ENCODE measurements at regions not wholly inside any gene's neighbourhood (a gene's known extent, or its start where the extent isn't known, plus 50 kb on each side); places are given as distances from the start of the nearest gene placed in this dataset.
"Not testable (repeated sequence)": the region's sequence is repeated elsewhere in the genome, so short reads cannot be mapped to it uniquely, and the experiment has no call there.

DNA sequence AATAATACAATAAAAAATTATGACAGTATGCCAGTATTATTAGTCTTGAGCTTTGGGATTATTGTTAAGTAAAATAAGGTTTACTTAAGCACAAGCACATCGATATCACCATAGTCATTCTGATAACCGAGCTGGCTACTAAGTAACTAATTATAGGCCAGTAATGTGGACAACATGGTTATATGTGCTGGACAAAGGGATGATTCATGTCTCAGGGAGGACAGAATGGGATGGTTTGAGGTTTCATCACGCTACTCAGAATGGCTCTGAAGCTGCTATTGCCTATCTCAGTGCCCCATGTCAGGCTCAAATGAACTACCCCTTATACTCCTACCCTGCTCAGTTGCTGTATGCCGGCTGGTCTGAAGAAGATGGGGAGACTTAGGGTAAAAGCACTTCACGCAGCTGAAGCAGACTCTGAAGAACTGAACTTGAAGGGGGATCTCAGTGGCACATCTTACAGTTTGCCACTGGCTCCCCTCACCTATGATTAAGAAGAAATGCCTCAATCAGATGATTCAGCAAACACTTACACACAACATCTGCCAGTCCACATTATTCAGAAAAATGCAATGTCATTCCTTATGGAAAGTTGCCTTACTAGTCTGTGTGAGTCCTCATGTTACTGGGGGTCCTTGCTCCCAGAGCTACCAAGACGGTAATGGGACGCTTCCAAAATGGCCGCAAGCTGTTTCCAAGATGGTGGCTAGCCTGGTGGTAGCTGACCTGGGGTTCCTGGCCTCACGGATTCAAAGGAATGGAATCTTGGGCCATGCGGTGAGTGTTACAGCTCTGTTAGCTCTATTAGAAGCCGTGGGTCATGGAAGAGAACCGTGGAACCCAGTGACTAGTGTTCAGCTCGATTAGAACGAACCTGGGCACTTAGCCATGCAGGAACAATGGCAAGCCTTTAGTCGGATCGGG lies 1098.6 kb downstream of the TAF11L14 start:
- Histone ChIP-seq H3K4me3 (ENCODE audit: control insufficient read depth in 1 of 7, extremely low read depth in 1 of 7, insufficient read depth in 4 of 7, low read depth in 2 of 7, low read length in 6 of 7) (no peak overlapping the region), H3K36me3 (ENCODE audit: control insufficient read depth in 4 of 4, insufficient read depth in 4 of 4, low read length in 3 of 4) (peaks cover 0 to 38% (median 9%) of the 10 kb centered on the region in 4 experiments), H3K9me3 (ENCODE audit: control extremely low read depth in 1 of 5, control insufficient read depth in 4 of 5, insufficient read depth in 2 of 5, low read depth in 1 of 5, low read length in 4 of 5) (peaks cover 0 to 28% (median 1%) of the 10 kb centered on the region in 5 experiments), H3K27ac (ENCODE audit: insufficient read depth in 1 of 2, low read depth in 1 of 2, low read length in 2 of 2, poor library complexity in 1 of 2, severe bottlenecking in 2 of 2) (no peak overlapping the region), H3K27me3 (replicated peaks in 2 of 5; ENCODE audit: control insufficient read depth in 4 of 5, insufficient read depth in 5 of 5, low read length in 4 of 5) (no peaks in the 10 kb centered on the region), H3K4me1 (ENCODE audit: control extremely low read depth in 1 of 4, control insufficient read depth in 4 of 4, insufficient read depth in 4 of 4, low read length in 3 of 4) (peaks cover 0 to 17% (median 6%) of the 10 kb centered on the region in 4 experiments)
- DNase-seq, result peak in 2 of 3 donors; percentile 41 to 43
- ChIA-PET POLR2A (interaction anchor here (0.6 kb wide), 1 partner anchor 157 kb away, joined by 3 read pairs; no protein-coding TSS in a partner anchor), CTCF (interaction anchor here (1.2 kb wide), 2 partner anchors 9 to 21 kb away, joined by 3 read pairs; no protein-coding TSS in a partner anchor)
- WGBS (ENCODE audit: insufficient coverage), result 96% methylated on average over 14 of the region's 16 CpGs

DNA sequence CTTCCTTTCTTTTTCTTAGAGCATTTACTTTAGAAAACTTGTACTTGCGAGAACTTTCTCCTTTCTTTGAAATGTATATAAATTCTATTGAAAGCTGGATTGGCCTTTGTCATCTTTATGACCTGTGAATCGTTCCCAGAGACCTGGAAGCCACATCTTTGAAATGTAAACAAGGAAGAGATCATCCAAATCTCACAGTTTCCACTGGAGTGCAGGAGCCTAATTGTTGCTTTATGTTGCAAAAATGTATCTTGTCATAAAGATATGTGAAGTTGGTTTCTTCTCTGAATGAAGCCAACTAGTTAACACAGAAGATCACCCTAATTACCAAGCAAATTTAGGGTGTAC lies 1101.8 kb downstream of the TAF11L14 start:
- CTCF ChIA-PET, result no interaction called here
- H3K27ac ChIP-seq (ENCODE audit: insufficient read depth in 1 of 2, low read depth in 1 of 2, low read length in 2 of 2, poor library complexity in 1 of 2, severe bottlenecking in 2 of 2), result no peak overlapping the region
- POLR2A ChIA-PET, result interaction anchor here (0.7 kb wide), 1 partner anchor 175 kb away, joined by 9 read pairs; no protein-coding TSS in a partner anchor
- peaks cover 0 to 30% (median 8%) of the 10 kb centered on the region in 4 experiments for H3K36me3 ChIP-seq (ENCODE audit: control insufficient read depth in 4 of 4, insufficient read depth in 4 of 4, low read length in 3 of 4)
- no CpG with 5 or more reads among the region's 2 CpGs for WGBS (ENCODE audit: insufficient coverage)
- DNase-seq, result no peak
- H3K4me3 ChIP-seq (ENCODE audit: control insufficient read depth in 1 of 7, extremely low read depth in 1 of 7, insufficient read depth in 4 of 7, low read depth in 2 of 7, low read length in 6 of 7), result no peak overlapping the region
- peaks cover 2 to 34% (median 8%) of the 10 kb centered on the region in 4 experiments for H3K4me1 ChIP-seq (ENCODE audit: control extremely low read depth in 1 of 4, control insufficient read depth in 4 of 4, insufficient read depth in 4 of 4, low read length in 3 of 4)
- H3K9me3 ChIP-seq (ENCODE audit: control extremely low read depth in 1 of 5, control insufficient read depth in 4 of 5, insufficient read depth in 2 of 5, low read depth in 1 of 5, low read length in 4 of 5), result peaks cover 0 to 17% (median 1%) of the 10 kb centered on the region in 5 experiments
- H3K27me3 ChIP-seq (replicated peaks in 2 of 5; ENCODE audit: control insufficient read depth in 4 of 5, insufficient read depth in 5 of 5, low read length in 4 of 5), result no peaks in the 10 kb centered on the region

DNA sequence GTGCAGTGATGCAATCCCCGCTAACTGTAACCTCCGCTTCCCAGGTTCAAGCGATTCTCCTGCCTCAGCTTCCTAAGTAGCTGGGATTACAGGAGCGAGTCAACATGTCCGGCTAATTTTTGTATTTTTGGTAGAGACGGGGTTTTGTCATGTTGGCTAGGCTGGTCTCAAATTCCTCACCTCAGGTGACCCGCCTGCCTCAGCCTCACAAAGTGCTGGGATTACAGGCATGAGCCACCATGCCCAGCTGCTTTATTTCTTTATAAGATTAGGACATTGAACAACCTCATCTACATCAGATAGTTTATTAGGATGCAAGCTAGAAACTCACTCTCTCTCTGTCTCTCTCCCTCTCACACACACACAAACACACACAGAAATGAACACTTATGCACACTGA lies 1102.5 kb downstream of the TAF11L14 start:
- Histone ChIP-seq H3K4me1 (ENCODE audit: control extremely low read depth in 1 of 4, control insufficient read depth in 4 of 4, insufficient read depth in 4 of 4, low read length in 3 of 4) (peaks cover 2 to 41% (median 9%) of the 10 kb centered on the region in 4 experiments), H3K9me3 (ENCODE audit: control extremely low read depth in 1 of 5, control insufficient read depth in 4 of 5, insufficient read depth in 2 of 5, low read depth in 1 of 5, low read length in 4 of 5) (peaks cover 0 to 12% (median 1%) of the 10 kb centered on the region in 5 experiments), H3K36me3 (ENCODE audit: control insufficient read depth in 4 of 4, insufficient read depth in 4 of 4, low read length in 3 of 4) (peaks cover 0 to 26% (median 7%) of the 10 kb centered on the region in 4 experiments)
- ChIA-PET CTCF (interaction anchor here (0.9 kb wide), 1 partner anchor 16 kb away, joined by 3 read pairs; no protein-coding TSS in a partner anchor), POLR2A (interaction anchor here (0.7 kb wide), 1 partner anchor 174 kb away, joined by 9 read pairs; no protein-coding TSS in a partner anchor)
- not testable (repeated sequence) for H3K27ac ChIP-seq (ENCODE audit: insufficient read depth in 1 of 2, low read depth in 1 of 2, low read length in 2 of 2, poor library complexity in 1 of 2, severe bottlenecking in 2 of 2); H3K4me3 ChIP-seq (ENCODE audit: control insufficient read depth in 1 of 7, extremely low read depth in 1 of 7, insufficient read depth in 4 of 7, low read depth in 2 of 7, low read length in 6 of 7); H3K27me3 ChIP-seq (replicated peaks in 2 of 5; ENCODE audit: control insufficient read depth in 4 of 5, insufficient read depth in 5 of 5, low read length in 4 of 5); DNase-seq
- WGBS (ENCODE audit: insufficient coverage), result 95% methylated on average over 5 of the region's 7 CpGs

DNA sequence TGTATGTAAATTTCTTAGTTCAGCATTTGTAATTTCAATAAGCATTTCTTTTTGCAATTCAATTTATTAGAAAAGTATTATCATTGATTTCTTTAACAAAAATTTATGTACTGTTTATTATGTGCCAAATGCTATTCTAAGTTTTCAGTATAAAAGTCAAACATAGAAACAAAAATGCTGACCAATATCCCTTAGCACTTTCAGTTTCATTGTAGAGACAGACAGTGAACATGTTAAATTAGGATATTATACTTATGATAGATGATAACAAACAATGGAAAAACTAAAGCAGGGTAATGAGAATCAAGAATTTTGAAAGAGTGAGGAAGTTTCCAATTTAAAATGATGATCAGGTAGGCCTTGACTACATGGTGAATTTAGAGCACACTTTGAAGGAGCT lies 1106.0 kb downstream of the TAF11L14 start:
- Histone ChIP-seq H3K36me3 (ENCODE audit: control insufficient read depth in 4 of 4, insufficient read depth in 4 of 4, low read length in 3 of 4) (no peaks in the 10 kb centered on the region), H3K4me1 (ENCODE audit: control extremely low read depth in 1 of 4, control insufficient read depth in 4 of 4, insufficient read depth in 4 of 4, low read length in 3 of 4) (peaks cover 2 to 65% (median 19%) of the 10 kb centered on the region in 4 experiments), H3K9me3 (ENCODE audit: control extremely low read depth in 1 of 5, control insufficient read depth in 4 of 5, insufficient read depth in 2 of 5, low read depth in 1 of 5, low read length in 4 of 5) (peaks cover 0 to 2% (median 0%) of the 10 kb centered on the region in 5 experiments), H3K27ac (ENCODE audit: insufficient read depth in 1 of 2, low read depth in 1 of 2, low read length in 2 of 2, poor library complexity in 1 of 2, severe bottlenecking in 2 of 2) (peak overlapping the region in 1 of 2 experiments; percentile 23), H3K4me3 (ENCODE audit: control insufficient read depth in 1 of 7, extremely low read depth in 1 of 7, insufficient read depth in 4 of 7, low read depth in 2 of 7, low read length in 6 of 7) (peak overlapping the region in 1 of 7 experiments; percentile 54), H3K27me3 (replicated peaks in 2 of 5; ENCODE audit: control insufficient read depth in 4 of 5, insufficient read depth in 5 of 5, low read length in 4 of 5) (no peaks in the 10 kb centered on the region)
- CTCF ChIA-PET, result no interaction called here
- DNase-seq, result peak in 2 of 3 donors; percentile 22 to 31
- POLR2A ChIA-PET, result no interaction called here

DNA sequence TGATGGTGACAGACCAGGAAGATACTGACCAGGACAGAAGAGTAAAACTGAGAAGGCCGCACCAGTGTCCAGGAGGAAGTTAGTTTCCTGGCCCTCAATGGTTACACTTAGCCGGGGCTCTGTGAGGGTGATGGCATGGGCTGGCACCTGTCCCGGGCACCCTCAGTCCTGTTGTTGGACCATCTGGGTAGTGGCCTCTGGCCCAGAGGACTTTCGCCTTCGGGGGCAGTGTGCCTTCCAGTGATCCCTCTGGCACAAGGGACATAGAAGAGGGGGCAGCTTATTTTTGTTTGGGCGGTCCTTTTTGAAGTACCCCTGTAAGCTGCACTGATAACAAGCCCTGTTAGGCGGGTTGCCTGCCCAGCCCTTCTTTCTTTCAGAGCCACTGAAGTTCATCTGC lies 1108.6 kb downstream of the TAF11L14 start:
- WGBS (ENCODE audit: insufficient coverage), result 96% methylated on average over 7 of the region's 7 CpGs
- H3K27me3 ChIP-seq (replicated peaks in 2 of 5; ENCODE audit: control insufficient read depth in 4 of 5, insufficient read depth in 5 of 5, low read length in 4 of 5), result no peaks in the 10 kb centered on the region
- ChIA-PET POLR2A (interaction anchor here (0.5 kb wide), 1 partner anchor 13 kb away, joined by 5 read pairs; no protein-coding TSS in a partner anchor), CTCF (no interaction called here)
- DNase-seq, result no peak
- H3K4me1 ChIP-seq (ENCODE audit: control extremely low read depth in 1 of 4, control insufficient read depth in 4 of 4, insufficient read depth in 4 of 4, low read length in 3 of 4), result peaks cover 0 to 50% (median 16%) of the 10 kb centered on the region in 4 experiments
- no peaks in the 10 kb centered on the region for H3K36me3 ChIP-seq (ENCODE audit: control insufficient read depth in 4 of 4, insufficient read depth in 4 of 4, low read length in 3 of 4)
- H3K4me3 ChIP-seq (ENCODE audit: control insufficient read depth in 1 of 7, extremely low read depth in 1 of 7, insufficient read depth in 4 of 7, low read depth in 2 of 7, low read length in 6 of 7), result no peak overlapping the region
- peaks cover 0 to 8% (median 5%) of the 10 kb centered on the region in 5 experiments for H3K9me3 ChIP-seq (ENCODE audit: control extremely low read depth in 1 of 5, control insufficient read depth in 4 of 5, insufficient read depth in 2 of 5, low read depth in 1 of 5, low read length in 4 of 5)
- no peak overlapping the region for H3K27ac ChIP-seq (ENCODE audit: insufficient read depth in 1 of 2, low read depth in 1 of 2, low read length in 2 of 2, poor library complexity in 1 of 2, severe bottlenecking in 2 of 2)

DNA sequence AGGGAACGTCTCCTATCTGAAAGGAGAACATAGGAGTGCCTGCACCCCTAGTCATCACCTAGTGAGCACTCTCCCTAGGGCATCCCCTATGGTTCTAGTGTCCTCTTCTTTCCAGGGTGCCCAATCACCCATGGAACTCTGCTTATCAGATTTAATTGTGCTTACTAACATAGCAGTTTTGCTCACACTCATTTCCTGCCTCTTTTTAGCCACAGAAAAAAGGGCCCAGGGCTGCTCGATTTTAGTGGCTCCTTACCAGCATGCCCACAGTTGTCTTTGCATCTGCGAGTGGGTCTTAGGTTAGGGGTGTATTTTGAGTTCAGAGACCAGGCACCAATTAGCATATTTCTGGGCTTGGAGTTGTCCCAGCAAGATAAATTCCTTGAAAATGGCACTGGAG lies 1110.2 kb downstream of the TAF11L14 start:
- Histone ChIP-seq H3K4me1 (ENCODE audit: control extremely low read depth in 1 of 4, control insufficient read depth in 4 of 4, insufficient read depth in 4 of 4, low read length in 3 of 4) (peaks cover 0 to 44% (median 16%) of the 10 kb centered on the region in 4 experiments), H3K27me3 (replicated peaks in 2 of 5; ENCODE audit: control insufficient read depth in 4 of 5, insufficient read depth in 5 of 5, low read length in 4 of 5) (no peaks in the 10 kb centered on the region), H3K27ac (ENCODE audit: insufficient read depth in 1 of 2, low read depth in 1 of 2, low read length in 2 of 2, poor library complexity in 1 of 2, severe bottlenecking in 2 of 2) (peak overlapping the region; percentile 76 to 86), H3K4me3 (ENCODE audit: control insufficient read depth in 1 of 7, extremely low read depth in 1 of 7, insufficient read depth in 4 of 7, low read depth in 2 of 7, low read length in 6 of 7) (peak overlapping the region in 6 of 7 experiments; percentile 26 to 91 (median 85)), H3K36me3 (ENCODE audit: control insufficient read depth in 4 of 4, insufficient read depth in 4 of 4, low read length in 3 of 4) (no peaks in the 10 kb centered on the region), H3K9me3 (ENCODE audit: control extremely low read depth in 1 of 5, control insufficient read depth in 4 of 5, insufficient read depth in 2 of 5, low read depth in 1 of 5, low read length in 4 of 5) (peaks cover 0 to 10% (median 5%) of the 10 kb centered on the region in 5 experiments)
- ChIA-PET POLR2A (no interaction called here), CTCF (no interaction called here)
- 36% methylated on average over 2 of the region's 3 CpGs for WGBS (ENCODE audit: insufficient coverage)
- DNase-seq, result peak; percentile 17 to 39 (median 19)
